ENCODE measurements at regions not wholly inside any gene's neighbourhood (a gene's known extent, or its start where the extent isn't known, plus 50 kb on each side); places are given as distances from the start of the nearest gene placed in this dataset.

- no peak overlapping the region for H2AFZ ChIP-seq (ENCODE audit: control insufficient read depth, low read depth, low read length)
- ChIA-PET POLR2A (no interaction called here), SMC1A (ENCODE audit: uncharacterized antibody, unreplicated experiment) (no interaction called here), RAD21 (ENCODE audit: unreplicated experiment) (no interaction called here), CTCF (no interaction called here)
- no TSS peak for BruUV-seq (replicated peaks)
- H3K4me3 ChIP-seq, result no peak overlapping the region
- no peak for ATAC-seq
- DNase-seq (ENCODE audit: low read depth, low spot score), result no peak
- no peaks in the 10 kb centered on the region for H3K79me2 ChIP-seq (ENCODE audit: control insufficient read depth, insufficient read depth, low read length)
- H3K27ac ChIP-seq (ENCODE audit: control insufficient read depth, insufficient read depth), result no peak overlapping the region
- H4K20me1 ChIP-seq (ENCODE audit: control insufficient read depth, insufficient read depth), result no peaks in the 10 kb centered on the region
- intact Hi-C loops (cut with micrococcal nuclease; ENCODE audit: unreplicated experiment), result no loop called here
- no peaks in the 10 kb centered on the region; the same call in 2 of the 3 replicates for H3K9me3 ChIP-seq (replicated peaks; ENCODE audit: control insufficient read depth, insufficient read depth, low read length)
- TF ChIP-seq KLF5 (IDR thresholded peaks at IDR 0.05; ENCODE audit: partially characterized antibody) (no peak), ASH2L (IDR thresholded peaks at IDR 0.05; ENCODE audit: borderline replicate concordance, low read depth) (no peak), RFX5 (IDR thresholded peaks at IDR 0.05; ENCODE audit: low read depth, low read length) (no peak), MXI1 (IDR thresholded peaks at IDR 0.05; ENCODE audit: low read depth, low read length) (no peak), GATAD2B (conservative IDR thresholded peaks at IDR 0.05; ENCODE audit: low read depth) (no peak), HSF1 (IDR thresholded peaks at IDR 0.05; ENCODE audit: low read depth, low read length) (no peak), IRF4 (IDR thresholded peaks at IDR 0.05; ENCODE audit: low read depth, low read length) (no peak), NFYA (IDR thresholded peaks at IDR 0.05; ENCODE audit: borderline replicate concordance, low read depth, low read length) (no peak), ZNF384 (IDR thresholded peaks at IDR 0.05; ENCODE audit: borderline replicate concordance, low read depth, low read length) (no peak), PRDM15 (CRISPR knock-in tag; IDR thresholded peaks at IDR 0.05) (no peak), ATF7 (IDR thresholded peaks at IDR 0.05; ENCODE audit: low read depth) (no peak), MYC (IDR thresholded peaks at IDR 0.05; ENCODE audit: insufficient read depth, insufficient read length, insufficient replicate concordance, low read length, severe bottlenecking) (no peak), FOXK2 (IDR thresholded peaks at IDR 0.05) (no peak), SMAD5 (IDR thresholded peaks at IDR 0.05; ENCODE audit: low read depth) (no peak), RBBP5 (conservative IDR thresholded peaks at IDR 0.05) (no peak), POLR2AphosphoS2 (IDR thresholded peaks at IDR 0.05; ENCODE audit: low read depth, low read length) (no peak), STAT1 (conservative IDR thresholded peaks at IDR 0.05) (no peak), TAF1 (IDR thresholded peaks at IDR 0.05; ENCODE audit: borderline replicate concordance, low read depth, low read length) (no peak)
- WGBS (ENCODE audit: insufficient coverage, insufficient replicate concordance, low lambda C conversion rate, missing lambda C conversion rate), result 35% methylated on average over 13 of the region's 13 CpGs
- no peaks in the 10 kb centered on the region for H3K4me1 ChIP-seq (ENCODE audit: control insufficient read depth, insufficient read depth, low read length)
- in situ Hi-C loops (cut with MboI), result no loop called here
- no peaks in the 10 kb centered on the region for H3K36me3 ChIP-seq (ENCODE audit: control insufficient read depth in 2 of 2, insufficient read depth in 2 of 2, low read length in 1 of 2)
- no peak overlapping the region for H3K4me2 ChIP-seq (ENCODE audit: control insufficient read depth, insufficient read depth)
- H3K27me3 ChIP-seq (replicated peaks in 1 of 2; ENCODE audit: control insufficient read depth in 2 of 2, insufficient read depth in 2 of 2, low read length in 1 of 2), result no peaks in the 10 kb centered on the region
- FAIRE-seq, result no peak
- H3K9ac ChIP-seq (ENCODE audit: control insufficient read depth, insufficient read depth, low read length), result no peak overlapping the region
These were observed 294.9 kb upstream of the IRX1 start for GRCh38 chr5:3300726-3301125.
